CD4-positive, alpha-beta T cell treated with Interleukin-15 for 1 hour (primary cell): ENCODE measurements at regions not wholly inside any gene's neighbourhood (a gene's known extent, or its start where the extent isn't known, plus 50 kb on each side); places are given as distances from the start of the nearest gene placed in this dataset.

Experiments used
- DNase-seq: peaks from one replicate; pipeline ENCODE4 v3.0.0-alpha.2; 2020

GRCh38 chr13:63198071-63198470 lies 1782.4 kb upstream of the PCDH20 start:
- no peak for DNase-seq

- no peak for DNase-seq
Observed at GRCh38 chr13:63195726-63196125, 1780.1 kb upstream of the PCDH20 start.

- no peak for DNase-seq
Observed at GRCh38 chr13:63190742-63191141, 1775.1 kb upstream of the PCDH20 start.

- no peak for DNase-seq
Observed at GRCh38 chr13:63190219-63190618, 1774.6 kb upstream of the PCDH20 start.

- no peak for DNase-seq
Observed at GRCh38 chr13:63189712-63190111, 1774.1 kb upstream of the PCDH20 start.

GRCh38 chr13:63184693-63185092 lies 1769.0 kb upstream of the PCDH20 start:
- no peak for DNase-seq

- no peak for DNase-seq
Observed at GRCh38 chr13:63175536-63175935, 1759.9 kb upstream of the PCDH20 start.

- DNase-seq, result no peak
Observed at GRCh38 chr13:63167699-63168337, 1752.2 kb upstream of the PCDH20 start.

GRCh38 chr13:63166345-63166744 lies 1750.7 kb upstream of the PCDH20 start:
- DNase-seq, result no peak

- DNase-seq, result no peak
Observed at GRCh38 chr13:63163903-63164302, 1748.3 kb upstream of the PCDH20 start.

GRCh38 chr13:63161219-63161618 lies 1745.6 kb upstream of the PCDH20 start:
- DNase-seq, result no peak

- DNase-seq, result no peak
Observed at GRCh38 chr13:63156816-63157215, 1741.2 kb upstream of the PCDH20 start.

- DNase-seq, result no peak
Observed at GRCh38 chr13:63149375-63149774, 1733.7 kb upstream of the PCDH20 start.

- DNase-seq, result no peak
Observed at GRCh38 chr13:63139277-63139676, 1723.6 kb upstream of the PCDH20 start.

- DNase-seq, result no peak
Observed at GRCh38 chr13:63129995-63130394, 1714.3 kb upstream of the PCDH20 start.

- no peak for DNase-seq
Observed at GRCh38 chr13:63128716-63129115, 1713.1 kb upstream of the PCDH20 start.

- DNase-seq, result no peak
Observed at GRCh38 chr13:63124863-63125262, 1709.2 kb upstream of the PCDH20 start.

- DNase-seq, result no peak
Observed at GRCh38 chr13:63120883-63121282, 1705.2 kb upstream of the PCDH20 start.

- no peak for DNase-seq
Observed at GRCh38 chr13:63117710-63118109, 1702.1 kb upstream of the PCDH20 start.

GRCh38 chr13:63112799-63113395 lies 1697.2 kb upstream of the PCDH20 start:
- DNase-seq, result no peak

GRCh38 chr13:63110466-63110865 lies 1694.8 kb upstream of the PCDH20 start:
- DNase-seq, result no peak

- DNase-seq, result no peak
Observed at GRCh38 chr13:63107179-63107943, 1691.7 kb upstream of the PCDH20 start.

GRCh38 chr13:63094717-63095116 lies 1679.1 kb upstream of the PCDH20 start:
- DNase-seq, result no peak

GRCh38 chr13:63093907-63094469 lies 1678.3 kb upstream of the PCDH20 start:
- DNase-seq, result no peak
